ENCODE measurements at regions not wholly inside any gene's neighbourhood (a gene's known extent, or its start where the extent isn't known, plus 50 kb on each side); places are given as distances from the start of the nearest gene placed in this dataset.

DNA sequence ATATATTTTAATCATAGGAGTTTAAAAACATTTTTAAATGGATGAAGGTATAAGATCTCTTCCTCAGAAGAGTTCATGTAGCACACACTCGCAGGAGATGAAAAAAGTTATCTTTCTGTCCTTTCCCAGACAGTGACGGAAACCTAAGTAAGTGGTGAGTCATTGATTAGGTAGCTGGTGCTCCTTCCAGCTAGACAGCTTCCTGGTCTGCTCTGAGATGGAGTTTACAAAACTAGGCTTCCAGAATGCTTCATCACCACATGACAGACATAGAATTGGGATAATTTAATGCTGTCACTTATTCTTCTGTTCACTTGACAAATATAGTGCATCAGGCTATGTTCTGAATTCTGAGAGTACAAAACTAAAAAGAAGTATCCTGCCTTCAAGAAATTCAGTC is 2393.0 kb upstream of the C9orf72 start:
- TF ChIP-seq, protein P1, sequence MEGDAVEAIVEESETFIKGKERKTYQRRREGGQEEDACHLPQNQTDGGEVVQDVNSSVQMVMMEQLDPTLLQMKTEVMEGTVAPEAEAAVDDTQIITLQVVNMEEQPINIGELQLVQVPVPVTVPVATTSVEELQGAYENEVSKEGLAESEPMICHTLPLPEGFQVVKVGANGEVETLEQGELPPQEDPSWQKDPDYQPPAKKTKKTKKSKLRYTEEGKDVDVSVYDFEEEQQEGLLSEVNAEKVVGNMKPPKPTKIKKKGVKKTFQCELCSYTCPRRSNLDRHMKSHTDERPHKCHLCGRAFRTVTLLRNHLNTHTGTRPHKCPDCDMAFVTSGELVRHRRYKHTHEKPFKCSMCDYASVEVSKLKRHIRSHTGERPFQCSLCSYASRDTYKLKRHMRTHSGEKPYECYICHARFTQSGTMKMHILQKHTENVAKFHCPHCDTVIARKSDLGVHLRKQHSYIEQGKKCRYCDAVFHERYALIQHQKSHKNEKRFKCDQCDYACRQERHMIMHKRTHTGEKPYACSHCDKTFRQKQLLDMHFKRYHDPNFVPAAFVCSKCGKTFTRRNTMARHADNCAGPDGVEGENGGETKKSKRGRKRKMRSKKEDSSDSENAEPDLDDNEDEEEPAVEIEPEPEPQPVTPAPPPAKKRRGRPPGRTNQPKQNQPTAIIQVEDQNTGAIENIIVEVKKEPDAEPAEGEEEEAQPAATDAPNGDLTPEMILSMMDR (IDR thresholded peaks at IDR 0.05) = no peak
- TF ChIP-seq POLR2A (IDR thresholded peaks at IDR 0.05) = no peak
